NT2/D1 (cell line): ENCODE measurements at regions not wholly inside any gene's neighbourhood (a gene's known extent, or its start where the extent isn't known, plus 50 kb on each side); places are given as distances from the start of the nearest gene placed in this dataset.

Source experiments
- DNase-seq: peaks from one replicate; pipeline ENCODE4 v3.0.0-alpha.2; 2011; ENCODE audit warnings: low read depth, low spot score
- H3K27me3 ChIP-seq: 2 replicates; pipeline ENCODE4 v1.6.0; 2011; ENCODE audit warnings: mild to moderate bottlenecking; ENCODE audit not compliant: insufficient read length, insufficient read depth
- H3K36me3 ChIP-seq: 2 replicates; pipeline ENCODE4 v1.6.1; 2011; ENCODE audit warnings: mild to moderate bottlenecking, low read length, mixed read lengths; ENCODE audit not compliant: insufficient read depth, insufficient read length
- H3K4me1 ChIP-seq: 2 replicates; pipeline ENCODE4 v1.5.1; 2011; ENCODE audit not compliant: insufficient read depth, insufficient read length
- H3K4me3 ChIP-seq: 2 replicates; pipeline ENCODE4 v1.5.1; 2011; ENCODE audit warnings: low read depth; ENCODE audit not compliant: insufficient read length
- H3K9ac ChIP-seq: 2 replicates; pipeline ENCODE4 v1.6.0; 2011; ENCODE audit warnings: low read depth; ENCODE audit not compliant: insufficient read length
- H3K9me3 ChIP-seq: 2 replicates; pipeline ENCODE4 v1.5.1; 2011; ENCODE audit warnings: mild to moderate bottlenecking, low read length; ENCODE audit not compliant: insufficient read depth
- SUZ12 ChIP-seq: IDR thresholded peaks from 2 replicates; pipeline ENCODE4 v1.6.1; 2011; ENCODE audit not compliant: insufficient read length, insufficient read depth; ENCODE audit errors: extremely low read depth
- YY1 ChIP-seq: IDR thresholded peaks from 2 replicates; pipeline ENCODE4 v1.6.1; 2011; ENCODE audit not compliant: insufficient read length, insufficient read depth
- ZNF274 ChIP-seq: IDR thresholded peaks from 2 replicates; pipeline ENCODE4 v1.6.1; 2011; ENCODE audit warnings: mild to moderate bottlenecking, low read depth, low read length

DNA sequence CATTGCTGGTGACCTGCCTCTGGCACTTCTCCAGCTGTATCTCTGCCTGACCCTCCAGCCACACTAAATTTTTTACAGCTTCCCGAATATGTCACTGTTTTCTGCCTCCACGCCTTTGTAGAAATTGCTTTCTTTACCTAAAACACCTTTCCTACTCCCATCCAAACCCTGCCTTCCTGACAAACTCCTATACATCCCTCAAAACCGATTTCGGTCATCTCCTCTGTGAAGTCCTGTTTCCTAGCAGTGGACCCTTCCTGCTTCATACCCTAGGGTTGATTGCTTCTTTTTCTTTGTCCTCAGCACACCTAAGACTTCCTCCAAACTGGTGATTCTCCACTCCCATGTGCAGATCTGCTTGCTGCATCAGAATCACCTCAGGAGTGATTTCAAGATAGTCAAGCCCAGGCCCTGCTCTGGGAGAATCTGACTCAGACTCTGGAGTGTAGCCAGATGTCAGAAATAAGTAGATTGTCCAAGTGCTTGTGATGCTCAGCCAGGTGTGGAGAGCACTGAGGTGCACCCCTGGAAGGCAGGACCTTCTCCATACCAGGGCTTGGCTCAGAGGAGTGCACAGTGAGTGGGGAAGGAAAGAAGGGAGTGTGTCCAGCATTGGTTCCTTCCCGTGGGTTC, 184.2 kb downstream of the COPRS start:
- H3K9ac ChIP-seq = no peak overlapping the region
- TF ChIP-seq ZNF274 (no peak), YY1 (no peak), SUZ12 (no peak)
- no peaks in the 10 kb centered on the region for H3K36me3 ChIP-seq
- H3K9me3 ChIP-seq = no peaks in the 10 kb centered on the region; the same call in 1 of the 2 replicates
- no peak for DNase-seq
- H3K27me3 ChIP-seq = no peaks in the 10 kb centered on the region
- H3K4me1 ChIP-seq = no peaks in the 10 kb centered on the region
- no peak overlapping the region for H3K4me3 ChIP-seq

DNA sequence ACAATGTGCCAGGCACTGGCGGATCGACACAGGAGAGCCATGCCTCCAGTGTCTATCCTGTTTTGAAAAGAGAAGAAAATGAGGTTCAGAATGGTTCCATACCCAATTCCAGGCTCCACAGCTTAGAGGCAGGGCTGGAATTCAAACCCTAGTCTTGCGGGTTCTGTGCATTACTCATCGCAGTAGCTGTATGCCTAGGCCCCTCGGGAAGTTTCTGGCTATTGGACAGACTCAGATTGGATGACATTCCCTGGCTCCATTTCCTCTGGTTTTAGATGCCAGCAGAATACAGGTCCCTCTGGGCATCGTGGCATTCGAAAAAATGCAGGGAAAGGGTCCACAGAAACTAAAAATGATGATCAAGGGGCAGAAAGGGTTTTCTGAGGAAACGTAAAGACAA, 184.7 kb downstream of the COPRS start:
- H3K4me3 ChIP-seq = no peak overlapping the region
- no peak for TF ChIP-seq SUZ12
- no peak for TF ChIP-seq ZNF274
- no peak for TF ChIP-seq YY1

DNA sequence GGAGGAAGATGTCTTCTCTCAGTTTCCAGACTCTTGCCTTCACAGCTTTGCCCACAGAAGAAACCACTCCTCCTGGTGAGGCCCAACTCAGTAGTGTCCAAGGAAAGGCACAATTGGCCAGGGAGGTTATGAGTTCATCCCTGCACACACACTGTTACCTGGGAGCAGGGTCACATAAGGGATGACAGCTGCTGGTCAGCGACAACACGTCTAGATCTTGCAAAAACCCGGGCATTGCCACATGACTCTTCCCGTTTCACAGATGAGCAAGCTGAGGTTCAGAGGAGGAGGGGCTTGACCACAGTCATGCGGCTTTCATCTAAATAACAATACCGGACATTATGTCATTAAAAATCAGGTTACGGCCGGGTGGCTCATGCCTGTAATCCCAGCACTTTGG, 186.0 kb downstream of the COPRS start:
- DNase-seq = no peak
- Histone ChIP-seq H3K36me3 (no peaks in the 10 kb centered on the region), H3K4me3 (no peak overlapping the region), H3K4me1 (no peaks in the 10 kb centered on the region), H3K27me3 (no peaks in the 10 kb centered on the region), H3K9me3 (no peaks in the 10 kb centered on the region; the same call in 1 of the 2 replicates), H3K9ac (no peak overlapping the region)
- no peak for TF ChIP-seq YY1
- TF ChIP-seq SUZ12 = no peak
- TF ChIP-seq ZNF274 = no peak

More for the DNA sequence above, 184.7 kb downstream of the COPRS start:
- no peaks in the 10 kb centered on the region; the same call in 1 of the 2 replicates for H3K9me3 ChIP-seq
- no peak overlapping the region for H3K9ac ChIP-seq
- H3K36me3 ChIP-seq = no peaks in the 10 kb centered on the region
- no peaks in the 10 kb centered on the region for H3K27me3 ChIP-seq
- no peak for DNase-seq
- H3K4me1 ChIP-seq = no peaks in the 10 kb centered on the region

DNA sequence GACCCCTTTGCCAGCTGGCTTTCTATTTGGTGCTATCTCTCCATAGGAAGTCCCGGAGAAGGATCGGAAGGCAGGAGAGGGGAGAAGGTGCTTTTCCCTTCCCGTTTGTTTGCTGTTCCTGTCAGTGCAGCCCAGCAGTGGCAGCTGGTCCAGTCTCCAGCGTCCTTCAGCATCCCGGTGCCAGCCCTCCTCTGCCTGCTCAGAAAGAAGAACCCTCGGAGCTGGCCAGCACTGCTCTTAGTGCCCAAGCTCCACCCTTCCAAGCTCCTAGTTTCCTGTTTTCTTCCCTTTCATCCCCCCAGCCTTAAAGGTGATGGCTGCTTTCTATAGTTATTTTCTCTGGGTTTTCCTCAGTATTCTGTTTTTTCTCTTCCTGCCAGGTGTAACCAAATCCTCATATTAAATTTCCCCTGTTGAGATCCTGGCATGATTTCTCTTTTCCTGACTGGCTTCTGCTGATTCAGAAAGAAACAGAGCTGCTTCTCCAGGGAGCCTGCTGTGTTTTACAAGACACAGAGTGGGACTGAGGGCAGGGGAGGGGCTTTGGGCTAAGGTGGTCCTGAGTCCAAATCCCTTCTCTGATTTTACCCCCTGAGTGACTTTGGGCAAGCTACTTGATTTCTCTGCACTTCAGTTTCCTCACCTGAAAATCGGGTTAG, 186.8 kb downstream of the COPRS start:
- no peak for DNase-seq
- Histone ChIP-seq H3K9me3 (no peaks in the 10 kb centered on the region; the same call in 1 of the 2 replicates), H3K27me3 (no peaks in the 10 kb centered on the region), H3K9ac (no peak overlapping the region), H3K36me3 (no peaks in the 10 kb centered on the region), H3K4me1 (no peaks in the 10 kb centered on the region), H3K4me3 (no peak overlapping the region)
- TF ChIP-seq ZNF274 = no peak
- TF ChIP-seq SUZ12 = no peak
- no peak for TF ChIP-seq YY1

DNA sequence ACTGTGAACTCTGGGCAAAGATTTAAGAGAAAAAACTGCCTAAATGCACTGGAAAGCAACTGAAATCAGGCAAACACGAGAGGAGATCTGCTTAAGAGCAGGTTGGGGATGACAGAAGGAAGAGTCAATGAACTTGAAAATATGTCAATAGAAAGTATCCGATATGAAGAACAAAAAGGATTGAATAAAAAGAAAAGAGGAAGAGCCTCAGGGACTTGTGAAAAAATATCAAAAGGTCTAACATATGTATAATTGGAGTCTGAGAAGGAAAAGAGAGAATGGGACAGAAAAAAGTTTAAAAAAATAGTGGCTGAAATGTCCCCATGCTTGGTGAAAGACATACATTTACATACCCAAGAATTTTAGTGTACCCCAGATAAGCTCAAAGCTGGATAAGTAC, 195.5 kb downstream of the COPRS start:
- H3K36me3 ChIP-seq = no peaks in the 10 kb centered on the region
- H3K9ac ChIP-seq = no peak overlapping the region
- DNase-seq = no peak
- TF ChIP-seq SUZ12 (no peak), ZNF274 (no peak), YY1 (no peak)
- H3K27me3 ChIP-seq = no peaks in the 10 kb centered on the region
- H3K4me3 ChIP-seq = no peak overlapping the region
- H3K9me3 ChIP-seq = peaks cover 14% of the 10 kb centered on the region
- no peaks in the 10 kb centered on the region for H3K4me1 ChIP-seq

- Histone ChIP-seq H3K4me1 (peaks cover 2% of the 10 kb centered on the region), H3K9ac (no peak overlapping the region), H3K36me3 (no peaks in the 10 kb centered on the region), H3K27me3 (no peaks in the 10 kb centered on the region), H3K9me3 (peaks cover 14% of the 10 kb centered on the region), H3K4me3 (no peak overlapping the region)
- DNase-seq = no peak
- TF ChIP-seq ZNF274 (no peak), SUZ12 (no peak), YY1 (no peak)
Measured at GRCh38 chr17:31660684-31661083, 198.4 kb downstream of the COPRS start.

- Histone ChIP-seq H3K36me3 (no peaks in the 10 kb centered on the region), H3K9ac (no peak overlapping the region), H3K9me3 (peaks cover 2% of the 10 kb centered on the region; the same call in 1 of the 2 replicates), H3K4me3 (no peak overlapping the region), H3K4me1 (peaks cover 2% of the 10 kb centered on the region), H3K27me3 (no peaks in the 10 kb centered on the region)
- no peak for TF ChIP-seq SUZ12
- no peak for TF ChIP-seq ZNF274
- no peak for TF ChIP-seq YY1
- no peak for DNase-seq
Measured at GRCh38 chr17:31657876-31658275, 201.2 kb downstream of the COPRS start.

DNA sequence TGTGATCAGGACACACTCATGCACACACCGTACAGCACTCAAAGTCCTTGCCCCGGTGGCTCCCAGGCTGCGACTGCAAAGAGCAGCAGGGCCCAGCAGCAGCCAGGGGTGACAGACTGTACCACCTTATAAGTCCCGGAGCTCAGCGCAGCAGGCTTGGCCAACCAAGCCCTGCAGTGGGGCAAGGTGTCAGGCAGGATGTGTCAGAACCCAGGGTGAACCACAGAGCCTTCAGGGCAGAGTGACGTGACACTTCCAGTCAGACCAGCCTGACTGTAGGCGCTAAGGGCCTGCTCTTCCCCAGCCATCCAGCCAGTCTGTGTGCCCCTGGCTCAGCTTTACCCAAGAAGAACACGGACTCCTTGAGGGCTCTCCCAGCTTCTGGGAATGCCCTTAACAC, 204.1 kb downstream of the COPRS start:
- no peaks in the 10 kb centered on the region for H3K36me3 ChIP-seq
- no peaks in the 10 kb centered on the region for H3K27me3 ChIP-seq
- TF ChIP-seq ZNF274 = no peak
- TF ChIP-seq SUZ12 = no peak
- TF ChIP-seq YY1 = no peak
- no peaks in the 10 kb centered on the region for H3K9me3 ChIP-seq
- H3K9ac ChIP-seq = no peak overlapping the region
- peaks cover 2% of the 10 kb centered on the region for H3K4me1 ChIP-seq
- no peak for DNase-seq
- no peak overlapping the region for H3K4me3 ChIP-seq
